Neural progenitor cell (in vitro differentiated cells): ENCODE measurements at regions not wholly inside any gene's neighbourhood (a gene's known extent, or its start where the extent isn't known, plus 50 kb on each side); places are given as distances from the start of the nearest gene placed in this dataset.

ENCODE experiments used
- EZH2 ChIP-seq: fragments of 200-600 bp; sonication (generic); IDR thresholded peaks from 2 replicates; pipeline ENCODE4 v1.6.1; 2017; ENCODE audit warnings: antibody characterized with exemption, mild to moderate bottlenecking, moderate library complexity
- EZH2phosphoT487 ChIP-seq: fragments of 200-600 bp; sonication (generic); IDR thresholded peaks from 2 replicates; pipeline ENCODE4 v1.6.1; 2017; ENCODE audit warnings: antibody characterized with exemption
- TF ChIP-seq, protein P1 (sequence below): fragments of 200-600 bp; sonication (generic); IDR thresholded peaks from 2 replicates; pipeline ENCODE4 v1.5.1; 2017; ENCODE audit warnings: antibody characterized with exemption, mild to moderate bottlenecking

DNA sequence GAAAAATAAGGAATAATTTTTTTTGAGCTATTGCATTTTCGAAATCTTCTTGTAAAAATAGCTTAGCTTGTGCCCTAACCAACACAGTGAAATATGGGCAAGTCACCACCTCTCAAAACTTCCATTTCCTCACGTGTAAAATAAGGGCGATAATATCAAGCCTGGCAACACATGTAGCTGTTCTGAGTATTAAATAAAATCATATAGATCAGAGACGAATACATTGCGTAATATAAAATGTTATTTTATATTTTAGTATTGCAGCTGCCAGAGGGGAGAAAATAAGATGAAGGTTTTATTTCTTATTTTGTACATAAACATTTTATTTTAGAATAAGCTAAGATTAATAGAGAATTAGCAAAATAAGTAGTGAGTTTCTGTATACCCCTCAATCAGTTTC, 85.9 kb downstream of the C21orf91 start:
- TF ChIP-seq, protein P1, sequence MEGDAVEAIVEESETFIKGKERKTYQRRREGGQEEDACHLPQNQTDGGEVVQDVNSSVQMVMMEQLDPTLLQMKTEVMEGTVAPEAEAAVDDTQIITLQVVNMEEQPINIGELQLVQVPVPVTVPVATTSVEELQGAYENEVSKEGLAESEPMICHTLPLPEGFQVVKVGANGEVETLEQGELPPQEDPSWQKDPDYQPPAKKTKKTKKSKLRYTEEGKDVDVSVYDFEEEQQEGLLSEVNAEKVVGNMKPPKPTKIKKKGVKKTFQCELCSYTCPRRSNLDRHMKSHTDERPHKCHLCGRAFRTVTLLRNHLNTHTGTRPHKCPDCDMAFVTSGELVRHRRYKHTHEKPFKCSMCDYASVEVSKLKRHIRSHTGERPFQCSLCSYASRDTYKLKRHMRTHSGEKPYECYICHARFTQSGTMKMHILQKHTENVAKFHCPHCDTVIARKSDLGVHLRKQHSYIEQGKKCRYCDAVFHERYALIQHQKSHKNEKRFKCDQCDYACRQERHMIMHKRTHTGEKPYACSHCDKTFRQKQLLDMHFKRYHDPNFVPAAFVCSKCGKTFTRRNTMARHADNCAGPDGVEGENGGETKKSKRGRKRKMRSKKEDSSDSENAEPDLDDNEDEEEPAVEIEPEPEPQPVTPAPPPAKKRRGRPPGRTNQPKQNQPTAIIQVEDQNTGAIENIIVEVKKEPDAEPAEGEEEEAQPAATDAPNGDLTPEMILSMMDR = no peak
- TF ChIP-seq EZH2 (no peak), EZH2phosphoT487 (no peak)
